GM23338 (cell line): ENCODE measurements at regions not wholly inside any gene's neighbourhood (a gene's known extent, or its start where the extent isn't known, plus 50 kb on each side); places are given as distances from the start of the nearest gene placed in this dataset.
A peak's percentile ranks its signal among the peaks of the same experiment; 100 is the strongest.

Source experiments
- ATAC-seq: fragments of 200-7000 bp; cut with Tn5 transposase; 3 replicates; pipeline ENCODE4 v1.9.1; 2020
- DNase-seq: peaks from one replicate; pipeline ENCODE4 v3.0.0-alpha.2; 2015; ENCODE audit warnings: low spot score
- H2AFZ ChIP-seq: fragments of 200-600 bp; sonication (generic); 2 replicates; pipeline ENCODE4 v1.8.0; 2016; ENCODE audit warnings: antibody characterized with exemption, mild to moderate bottlenecking, moderate library complexity
- H3F3A ChIP-seq: fragments of 200-600 bp; sonication (generic); replicated peaks from 2 replicates; pipeline ENCODE4 v1.8.0; 2017; ENCODE audit warnings: antibody characterized with exemption, mixed run types, low read depth
- H3K27ac ChIP-seq: fragments of 200-600 bp; sonication (generic); 2 replicates; pipeline ENCODE4 v1.6.1; 2016; ENCODE audit warnings: low read depth
- H3K27me3 ChIP-seq: fragments of 200-600 bp; sonication (generic); 2 replicates; pipeline ENCODE4 v1.8.0; 2016; ENCODE audit warnings: mild to moderate bottlenecking, mixed run types, moderate library complexity; ENCODE audit not compliant: insufficient read depth
- H3K36me3 ChIP-seq: fragments of 200-600 bp; sonication (generic); 2 replicates; pipeline ENCODE4 v1.8.0; 2016; ENCODE audit warnings: mild to moderate bottlenecking; ENCODE audit not compliant: insufficient read depth
- H3K4me1 ChIP-seq: fragments of 200-600 bp; sonication (generic); 2 replicates; pipeline ENCODE4 v1.8.0; 2016; ENCODE audit warnings: mild to moderate bottlenecking, moderate library complexity; ENCODE audit not compliant: insufficient read depth
- H3K4me2 ChIP-seq: fragments of 200-600 bp; sonication (generic); 2 replicates; pipeline ENCODE4 v1.7.1; 2017; ENCODE audit warnings: mixed run types
- H3K4me3 ChIP-seq: fragments of 200-600 bp; sonication (generic); 2 replicates; pipeline ENCODE4 v1.6.1; 2016; ENCODE audit warnings: mixed run types
- H3K79me2 ChIP-seq: fragments of 200-600 bp; sonication (generic); replicated peaks from 2 replicates; pipeline ENCODE4 v1.8.0; 2017; ENCODE audit warnings: mild to moderate bottlenecking; ENCODE audit not compliant: insufficient read depth
- H3K9me2 ChIP-seq: fragments of 200-600 bp; sonication (generic); 2 replicates; pipeline ENCODE4 v1.8.0; 2017; ENCODE audit not compliant: insufficient read depth
- H4K20me1 ChIP-seq: fragments of 200-600 bp; sonication (generic); replicated peaks from 2 replicates; pipeline ENCODE4 v1.8.0; 2017; ENCODE audit warnings: mild to moderate bottlenecking; ENCODE audit not compliant: insufficient read depth
- H3K27ac Mint-ChIP-seq: 2 replicates; pipeline ENCODE4 v1.8.0; 2020; ENCODE audit warnings: inconsistent platforms, mild to moderate bottlenecking, moderate library complexity, mixed read lengths
- H3K27me3 Mint-ChIP-seq: 3 replicates; pipeline ENCODE4 v1.8.0; 2022; ENCODE audit warnings: low read depth, mild to moderate bottlenecking, moderate library complexity, mixed read lengths, inconsistent platforms; ENCODE audit not compliant: insufficient read depth, poor library complexity
- H3K36me3 Mint-ChIP-seq: 3 replicates; pipeline ENCODE4 v1.8.0; 2021; ENCODE audit warnings: low read depth, mild to moderate bottlenecking, inconsistent platforms, moderate library complexity, mixed read lengths
- H3K4me1 Mint-ChIP-seq: 3 replicates; pipeline ENCODE4 v1.8.0; 2020; ENCODE audit warnings: mild to moderate bottlenecking, inconsistent platforms, mixed read lengths
- H3K4me3 Mint-ChIP-seq: 3 replicates; pipeline ENCODE4 v1.8.0; 2021; ENCODE audit warnings: moderate library complexity, mild to moderate bottlenecking, inconsistent platforms, mixed read lengths
- H3K9me3 Mint-ChIP-seq: 3 replicates; pipeline ENCODE4 v1.8.0; 2020; ENCODE audit warnings: moderate library complexity, mild to moderate bottlenecking, inconsistent platforms, mixed read lengths
- CREB1 ChIP-seq: fragments of 250-450 bp; sonication (Bioruptor Pico); IDR thresholded peaks from 2 replicates; pipeline ENCODE4 v1.5.0; 2020; ENCODE audit warnings: low read depth, mild to moderate bottlenecking, moderate library complexity
- EZH2phosphoT487 ChIP-seq: fragments of 200-600 bp; sonication (generic); IDR thresholded peaks from one replicate; pipeline ENCODE4 v1.8.1; 2018; ENCODE audit warnings: antibody characterized with exemption; ENCODE audit not compliant: unreplicated experiment
- JUNB ChIP-seq: IDR thresholded peaks from one replicate; pipeline ENCODE4 v1.6.1; 2016; ENCODE audit warnings: antibody characterized with exemption; ENCODE audit not compliant: unreplicated experiment
- POLR2AphosphoS5 ChIP-seq: IDR thresholded peaks from 2 replicates; pipeline ENCODE4 v1.6.1; 2016; ENCODE audit warnings: antibody characterized with exemption, low read depth
- STAT1 ChIP-seq: IDR thresholded peaks from one replicate; pipeline ENCODE4 v1.6.1; 2016; ENCODE audit warnings: antibody characterized with exemption; ENCODE audit not compliant: unreplicated experiment
- ZNF114 ChIP-seq: fragments of 250-450 bp; sonication (Bioruptor Pico); IDR thresholded peaks from 2 replicates; pipeline ENCODE4 v1.5.0; 2020; ENCODE audit warnings: mild to moderate bottlenecking, moderate library complexity
- TF ChIP-seq, protein P1 (sequence below): IDR thresholded peaks from 2 replicates; pipeline ENCODE4 v1.6.1; 2016; ENCODE audit warnings: antibody characterized with exemption
- TF ChIP-seq, protein P2 (sequence below): IDR thresholded peaks from one replicate; pipeline ENCODE4 v1.6.1; 2018; ENCODE audit warnings: antibody characterized with exemption; ENCODE audit not compliant: unreplicated experiment
- TF ChIP-seq, protein P3 (sequence below), 2 experiments: fragments of 200-600 bp in 1 of 2; sonication (generic) in 1 of 2; conservative IDR thresholded peaks; 2 replicates each; pipeline versions ENCODE4 v1.5.1 to v1.6.1; 2016 to 2017; ENCODE audit warnings: antibody characterized with exemption in 2 of 2, low read depth in 2 of 2, mild to moderate bottlenecking in 2 of 2, moderate library complexity in 1 of 2
- TF ChIP-seq, protein P4 (sequence below): fragments of 250-450 bp; sonication (Bioruptor Pico); IDR thresholded peaks from 2 replicates; pipeline ENCODE4 v1.5.0; 2020; ENCODE audit warnings: mild to moderate bottlenecking, moderate library complexity

DNA sequence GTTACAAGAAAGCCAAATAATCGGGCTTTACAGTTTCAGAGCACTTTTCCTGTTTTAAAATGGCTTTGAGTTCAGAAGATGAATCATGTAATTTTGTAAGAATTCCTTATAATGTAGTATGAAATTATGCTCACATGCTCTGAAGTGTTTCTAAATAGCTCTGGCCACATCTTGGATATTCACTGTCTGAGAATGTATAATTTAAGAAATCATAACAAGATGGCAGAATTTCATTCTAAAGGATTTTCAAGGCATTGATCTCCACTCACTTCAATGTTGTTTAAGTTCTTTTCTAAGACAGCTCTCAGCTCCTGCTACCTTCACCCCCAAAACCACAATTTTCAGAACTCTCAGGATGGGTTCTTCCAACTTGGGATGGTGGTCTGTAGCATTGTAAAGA, 180.1 kb downstream of the DACT1 start:
- H3K9me3 Mint-ChIP-seq = no peaks in the 10 kb centered on the region; the same call in 2 of the 3 replicates
- Histone ChIP-seq H3K4me1 (no peaks in the 10 kb centered on the region), H3K4me2 (no peak overlapping the region), H3K9me2 (0 out of 2 replicates have a peak, but pooled peaks cover 3% of the 10 kb centered on the region), H3F3A (no peaks in the 10 kb centered on the region), H2AFZ (no peak overlapping the region), H3K79me2 (no peaks in the 10 kb centered on the region), H4K20me1 (no peaks in the 10 kb centered on the region), H3K27me3 (no peaks in the 10 kb centered on the region), H3K4me3 (no peak overlapping the region), H3K27ac (no peak overlapping the region), H3K36me3 (no peaks in the 10 kb centered on the region)
- DNase-seq (no peak), ATAC-seq (no peak)
- 0 out of 3 replicates have a peak, but pooled peaks cover 2% of the 10 kb centered on the region for H3K4me1 Mint-ChIP-seq
- peaks cover 2% of the 10 kb centered on the region for H3K27me3 Mint-ChIP-seq
- H3K36me3 Mint-ChIP-seq = no peaks in the 10 kb centered on the region
- no peak for TF ChIP-seq ZNF114
- TF ChIP-seq CREB1 (CRISPR knock-in tag) = no peak
- H3K27ac Mint-ChIP-seq = no peak overlapping the region
- H3K4me3 Mint-ChIP-seq = no peak overlapping the region

DNA sequence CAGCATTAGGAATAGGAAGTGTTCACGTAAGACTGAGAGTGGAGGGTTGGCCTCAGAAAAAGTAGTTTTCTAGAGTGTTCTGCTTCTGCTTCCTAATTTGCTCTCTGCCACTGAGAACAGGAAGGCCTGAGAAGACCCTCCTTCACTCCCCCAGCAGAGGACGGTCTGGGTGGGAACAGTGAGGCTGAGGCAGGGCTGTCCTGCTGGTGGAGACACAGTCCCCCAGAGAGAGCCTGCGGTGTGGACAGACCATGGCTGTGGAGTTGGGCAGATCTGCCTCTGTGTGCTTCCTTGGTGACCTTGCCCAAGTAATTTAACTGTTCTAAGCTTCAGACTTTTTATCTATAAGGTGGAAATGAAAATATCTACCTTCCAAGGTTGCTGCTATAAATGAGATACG, 182.3 kb downstream of the DACT1 start:
- no peaks in the 10 kb centered on the region for H3K4me1 ChIP-seq
- no peak overlapping the region for H3K27ac ChIP-seq
- no peak for DNase-seq
- no peak for TF ChIP-seq JUNB
- TF ChIP-seq, protein P1, sequence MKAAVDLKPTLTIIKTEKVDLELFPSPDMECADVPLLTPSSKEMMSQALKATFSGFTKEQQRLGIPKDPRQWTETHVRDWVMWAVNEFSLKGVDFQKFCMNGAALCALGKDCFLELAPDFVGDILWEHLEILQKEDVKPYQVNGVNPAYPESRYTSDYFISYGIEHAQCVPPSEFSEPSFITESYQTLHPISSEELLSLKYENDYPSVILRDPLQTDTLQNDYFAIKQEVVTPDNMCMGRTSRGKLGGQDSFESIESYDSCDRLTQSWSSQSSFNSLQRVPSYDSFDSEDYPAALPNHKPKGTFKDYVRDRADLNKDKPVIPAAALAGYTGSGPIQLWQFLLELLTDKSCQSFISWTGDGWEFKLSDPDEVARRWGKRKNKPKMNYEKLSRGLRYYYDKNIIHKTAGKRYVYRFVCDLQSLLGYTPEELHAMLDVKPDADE = no peak
- TF ChIP-seq, protein P2, sequence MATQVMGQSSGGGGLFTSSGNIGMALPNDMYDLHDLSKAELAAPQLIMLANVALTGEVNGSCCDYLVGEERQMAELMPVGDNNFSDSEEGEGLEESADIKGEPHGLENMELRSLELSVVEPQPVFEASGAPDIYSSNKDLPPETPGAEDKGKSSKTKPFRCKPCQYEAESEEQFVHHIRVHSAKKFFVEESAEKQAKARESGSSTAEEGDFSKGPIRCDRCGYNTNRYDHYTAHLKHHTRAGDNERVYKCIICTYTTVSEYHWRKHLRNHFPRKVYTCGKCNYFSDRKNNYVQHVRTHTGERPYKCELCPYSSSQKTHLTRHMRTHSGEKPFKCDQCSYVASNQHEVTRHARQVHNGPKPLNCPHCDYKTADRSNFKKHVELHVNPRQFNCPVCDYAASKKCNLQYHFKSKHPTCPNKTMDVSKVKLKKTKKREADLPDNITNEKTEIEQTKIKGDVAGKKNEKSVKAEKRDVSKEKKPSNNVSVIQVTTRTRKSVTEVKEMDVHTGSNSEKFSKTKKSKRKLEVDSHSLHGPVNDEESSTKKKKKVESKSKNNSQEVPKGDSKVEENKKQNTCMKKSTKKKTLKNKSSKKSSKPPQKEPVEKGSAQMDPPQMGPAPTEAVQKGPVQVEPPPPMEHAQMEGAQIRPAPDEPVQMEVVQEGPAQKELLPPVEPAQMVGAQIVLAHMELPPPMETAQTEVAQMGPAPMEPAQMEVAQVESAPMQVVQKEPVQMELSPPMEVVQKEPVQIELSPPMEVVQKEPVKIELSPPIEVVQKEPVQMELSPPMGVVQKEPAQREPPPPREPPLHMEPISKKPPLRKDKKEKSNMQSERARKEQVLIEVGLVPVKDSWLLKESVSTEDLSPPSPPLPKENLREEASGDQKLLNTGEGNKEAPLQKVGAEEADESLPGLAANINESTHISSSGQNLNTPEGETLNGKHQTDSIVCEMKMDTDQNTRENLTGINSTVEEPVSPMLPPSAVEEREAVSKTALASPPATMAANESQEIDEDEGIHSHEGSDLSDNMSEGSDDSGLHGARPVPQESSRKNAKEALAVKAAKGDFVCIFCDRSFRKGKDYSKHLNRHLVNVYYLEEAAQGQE = no peak
- no peak for TF ChIP-seq POLR2AphosphoS5
- TF ChIP-seq STAT1 = no peak
- TF ChIP-seq, protein P3, sequence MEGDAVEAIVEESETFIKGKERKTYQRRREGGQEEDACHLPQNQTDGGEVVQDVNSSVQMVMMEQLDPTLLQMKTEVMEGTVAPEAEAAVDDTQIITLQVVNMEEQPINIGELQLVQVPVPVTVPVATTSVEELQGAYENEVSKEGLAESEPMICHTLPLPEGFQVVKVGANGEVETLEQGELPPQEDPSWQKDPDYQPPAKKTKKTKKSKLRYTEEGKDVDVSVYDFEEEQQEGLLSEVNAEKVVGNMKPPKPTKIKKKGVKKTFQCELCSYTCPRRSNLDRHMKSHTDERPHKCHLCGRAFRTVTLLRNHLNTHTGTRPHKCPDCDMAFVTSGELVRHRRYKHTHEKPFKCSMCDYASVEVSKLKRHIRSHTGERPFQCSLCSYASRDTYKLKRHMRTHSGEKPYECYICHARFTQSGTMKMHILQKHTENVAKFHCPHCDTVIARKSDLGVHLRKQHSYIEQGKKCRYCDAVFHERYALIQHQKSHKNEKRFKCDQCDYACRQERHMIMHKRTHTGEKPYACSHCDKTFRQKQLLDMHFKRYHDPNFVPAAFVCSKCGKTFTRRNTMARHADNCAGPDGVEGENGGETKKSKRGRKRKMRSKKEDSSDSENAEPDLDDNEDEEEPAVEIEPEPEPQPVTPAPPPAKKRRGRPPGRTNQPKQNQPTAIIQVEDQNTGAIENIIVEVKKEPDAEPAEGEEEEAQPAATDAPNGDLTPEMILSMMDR (conservative IDR thresholded peaks at IDR 0.05; ENCODE audit: low read depth in 2 of 2) = no peak
- TF ChIP-seq ZNF114 = no peak
- TF ChIP-seq, protein P4, sequence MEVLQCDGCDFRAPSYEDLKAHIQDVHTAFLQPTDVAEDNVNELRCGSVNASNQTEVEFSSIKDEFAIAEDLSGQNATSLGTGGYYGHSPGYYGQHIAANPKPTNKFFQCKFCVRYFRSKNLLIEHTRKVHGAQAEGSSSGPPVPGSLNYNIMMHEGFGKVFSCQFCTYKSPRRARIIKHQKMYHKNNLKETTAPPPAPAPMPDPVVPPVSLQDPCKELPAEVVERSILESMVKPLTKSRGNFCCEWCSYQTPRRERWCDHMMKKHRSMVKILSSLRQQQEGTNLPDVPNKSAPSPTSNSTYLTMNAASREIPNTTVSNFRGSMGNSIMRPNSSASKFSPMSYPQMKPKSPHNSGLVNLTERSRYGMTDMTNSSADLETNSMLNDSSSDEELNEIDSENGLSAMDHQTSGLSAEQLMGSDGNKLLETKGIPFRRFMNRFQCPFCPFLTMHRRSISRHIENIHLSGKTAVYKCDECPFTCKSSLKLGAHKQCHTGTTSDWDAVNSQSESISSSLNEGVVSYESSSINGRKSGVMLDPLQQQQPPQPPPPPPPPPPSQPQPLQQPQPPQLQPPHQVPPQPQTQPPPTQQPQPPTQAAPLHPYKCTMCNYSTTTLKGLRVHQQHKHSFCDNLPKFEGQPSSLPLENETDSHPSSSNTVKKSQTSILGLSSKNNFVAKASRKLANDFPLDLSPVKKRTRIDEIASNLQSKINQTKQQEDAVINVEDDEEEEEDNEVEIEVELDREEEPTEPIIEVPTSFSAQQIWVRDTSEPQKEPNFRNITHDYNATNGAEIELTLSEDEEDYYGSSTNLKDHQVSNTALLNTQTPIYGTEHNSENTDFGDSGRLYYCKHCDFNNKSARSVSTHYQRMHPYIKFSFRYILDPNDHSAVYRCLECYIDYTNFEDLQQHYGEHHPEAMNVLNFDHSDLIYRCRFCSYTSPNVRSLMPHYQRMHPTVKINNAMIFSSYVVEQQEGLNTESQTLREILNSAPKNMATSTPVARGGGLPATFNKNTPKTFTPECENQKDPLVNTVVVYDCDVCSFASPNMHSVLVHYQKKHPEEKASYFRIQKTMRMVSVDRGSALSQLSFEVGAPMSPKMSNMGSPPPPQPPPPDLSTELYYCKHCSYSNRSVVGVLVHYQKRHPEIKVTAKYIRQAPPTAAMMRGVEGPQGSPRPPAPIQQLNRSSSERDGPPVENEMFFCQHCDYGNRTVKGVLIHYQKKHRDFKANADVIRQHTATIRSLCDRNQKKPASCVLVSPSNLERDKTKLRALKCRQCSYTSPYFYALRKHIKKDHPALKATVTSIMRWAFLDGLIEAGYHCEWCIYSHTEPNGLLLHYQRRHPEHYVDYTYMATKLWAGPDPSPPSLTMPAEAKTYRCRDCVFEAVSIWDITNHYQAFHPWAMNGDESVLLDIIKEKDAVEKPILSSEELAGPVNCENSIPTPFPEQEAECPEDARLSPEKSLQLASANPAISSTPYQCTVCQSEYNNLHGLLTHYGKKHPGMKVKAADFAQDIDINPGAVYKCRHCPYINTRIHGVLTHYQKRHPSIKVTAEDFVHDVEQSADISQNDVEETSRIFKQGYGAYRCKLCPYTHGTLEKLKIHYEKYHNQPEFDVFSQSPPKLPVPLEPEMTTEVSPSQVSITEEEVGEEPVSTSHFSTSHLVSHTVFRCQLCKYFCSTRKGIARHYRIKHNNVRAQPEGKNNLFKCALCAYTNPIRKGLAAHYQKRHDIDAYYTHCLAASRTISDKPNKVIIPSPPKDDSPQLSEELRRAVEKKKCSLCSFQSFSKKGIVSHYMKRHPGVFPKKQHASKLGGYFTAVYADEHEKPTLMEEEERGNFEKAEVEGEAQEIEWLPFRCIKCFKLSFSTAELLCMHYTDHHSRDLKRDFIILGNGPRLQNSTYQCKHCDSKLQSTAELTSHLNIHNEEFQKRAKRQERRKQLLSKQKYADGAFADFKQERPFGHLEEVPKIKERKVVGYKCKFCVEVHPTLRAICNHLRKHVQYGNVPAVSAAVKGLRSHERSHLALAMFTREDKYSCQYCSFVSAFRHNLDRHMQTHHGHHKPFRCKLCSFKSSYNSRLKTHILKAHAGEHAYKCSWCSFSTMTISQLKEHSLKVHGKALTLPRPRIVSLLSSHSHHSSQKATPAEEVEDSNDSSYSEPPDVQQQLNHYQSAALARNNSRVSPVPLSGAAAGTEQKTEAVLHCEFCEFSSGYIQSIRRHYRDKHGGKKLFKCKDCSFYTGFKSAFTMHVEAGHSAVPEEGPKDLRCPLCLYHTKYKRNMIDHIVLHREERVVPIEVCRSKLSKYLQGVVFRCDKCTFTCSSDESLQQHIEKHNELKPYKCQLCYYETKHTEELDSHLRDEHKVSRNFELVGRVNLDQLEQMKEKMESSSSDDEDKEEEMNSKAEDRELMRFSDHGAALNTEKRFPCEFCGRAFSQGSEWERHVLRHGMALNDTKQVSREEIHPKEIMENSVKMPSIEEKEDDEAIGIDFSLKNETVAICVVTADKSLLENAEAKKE (CRISPR knock-in tag) = no peak
- TF ChIP-seq EZH2phosphoT487 = no peak
- H3K4me3 ChIP-seq = no peak overlapping the region
- H3K36me3 ChIP-seq = no peaks in the 10 kb centered on the region
- H3K4me2 ChIP-seq = no peak overlapping the region
- no peaks in the 10 kb centered on the region for H3F3A ChIP-seq
- Mint-ChIP-seq H3K9me3 (no peaks in the 10 kb centered on the region; the same call in 2 of the 3 replicates), H3K4me3 (no peak overlapping the region), H3K27ac (no peak overlapping the region), H3K27me3 (peaks cover 2% of the 10 kb centered on the region), H3K36me3 (no peaks in the 10 kb centered on the region), H3K4me1 (0 out of 3 replicates have a peak, but pooled peaks cover 2% of the 10 kb centered on the region)
- H3K9me2 ChIP-seq = 0 out of 2 replicates have a peak, but pooled peaks cover 3% of the 10 kb centered on the region
- H4K20me1 ChIP-seq = no peaks in the 10 kb centered on the region
- H3K79me2 ChIP-seq = no peaks in the 10 kb centered on the region
- H3K27me3 ChIP-seq = no peaks in the 10 kb centered on the region
- H2AFZ ChIP-seq = peak overlapping the region; percentile 72; the same call in 1 of the 2 replicates
- no peak for ATAC-seq
